ENCODE measurements at regions not wholly inside any gene's neighbourhood (a gene's known extent, or its start where the extent isn't known, plus 50 kb on each side); places are given as distances from the start of the nearest gene placed in this dataset.
"Not testable (repeated sequence)": the region's sequence is repeated elsewhere in the genome, so short reads cannot be mapped to it uniquely, and the experiment has no call there.

GRCh38 chr3:22013641-22014040, 262.6 kb upstream of the ZNF385D start:
- Histone ChIP-seq H3K4me2 (ENCODE audit: low read length) (no peak overlapping the region), H2AFZ (ENCODE audit: low read length) (no peak overlapping the region), H3K79me2 (ENCODE audit: insufficient read depth, low read length) (no peaks in the 10 kb centered on the region), H4K20me1 (ENCODE audit: insufficient read depth, low read length) (no peaks in the 10 kb centered on the region), H3K9ac (ENCODE audit: low read length) (no peak overlapping the region), H3K9me2 (ENCODE audit: low read depth, low read length) (no peaks in the 10 kb centered on the region), H3K36me3 (ENCODE audit: insufficient read depth, low read length) (no peaks in the 10 kb centered on the region), H3K4me3 (ENCODE audit: low read depth, low read length, poor library complexity, severe bottlenecking) (no peak overlapping the region), H3F3A (ENCODE audit: insufficient read depth, low read length) (no peaks in the 10 kb centered on the region), H3K4me1 (ENCODE audit: insufficient read depth, low read length, severe bottlenecking) (no peaks in the 10 kb centered on the region), H3K9me3 (ENCODE audit: low read length) (no peaks in the 10 kb centered on the region), H3K27ac (ENCODE audit: low read depth, low read length, poor library complexity, severe bottlenecking) (no peak overlapping the region), H3K27me3 (ENCODE audit: insufficient read depth, low read length) (no peaks in the 10 kb centered on the region)
- TF ChIP-seq CTCF (IDR thresholded peaks at IDR 0.05; ENCODE audit: low read length) (no peak), EZH2 (IDR thresholded peaks at IDR 0.05; ENCODE audit: borderline replicate concordance, low read length) (no peak)

- Histone ChIP-seq H3K27ac (ENCODE audit: low read depth, low read length, poor library complexity, severe bottlenecking) (no peak overlapping the region), H3K9ac (ENCODE audit: low read length) (no peak overlapping the region), H3K4me2 (ENCODE audit: low read length) (no peak overlapping the region), H3F3A (ENCODE audit: insufficient read depth, low read length) (no peaks in the 10 kb centered on the region), H3K9me2 (ENCODE audit: low read depth, low read length) (no peaks in the 10 kb centered on the region), H3K79me2 (ENCODE audit: insufficient read depth, low read length) (no peaks in the 10 kb centered on the region), H3K9me3 (ENCODE audit: low read length) (no peaks in the 10 kb centered on the region), H3K27me3 (ENCODE audit: insufficient read depth, low read length) (no peaks in the 10 kb centered on the region), H3K4me3 (ENCODE audit: low read depth, low read length, poor library complexity, severe bottlenecking) (no peak overlapping the region), H4K20me1 (ENCODE audit: insufficient read depth, low read length) (no peaks in the 10 kb centered on the region), H3K4me1 (ENCODE audit: insufficient read depth, low read length, severe bottlenecking) (no peaks in the 10 kb centered on the region), H3K36me3 (ENCODE audit: insufficient read depth, low read length) (no peaks in the 10 kb centered on the region), H2AFZ (ENCODE audit: low read length) (no peak overlapping the region)
- TF ChIP-seq EZH2 (IDR thresholded peaks at IDR 0.05; ENCODE audit: borderline replicate concordance, low read length): no peak
- no peak for TF ChIP-seq CTCF (IDR thresholded peaks at IDR 0.05; ENCODE audit: low read length)
Measured at GRCh38 chr3:22016197-22016596, 265.2 kb upstream of the ZNF385D start.

- not testable (repeated sequence) for H3K4me2 ChIP-seq (ENCODE audit: low read length); H4K20me1 ChIP-seq (ENCODE audit: insufficient read depth, low read length); H3K36me3 ChIP-seq (ENCODE audit: insufficient read depth, low read length); H3F3A ChIP-seq (ENCODE audit: insufficient read depth, low read length); H3K4me3 ChIP-seq (ENCODE audit: low read depth, low read length, poor library complexity, severe bottlenecking); H3K27me3 ChIP-seq (ENCODE audit: insufficient read depth, low read length); H3K9me2 ChIP-seq (ENCODE audit: low read depth, low read length); H2AFZ ChIP-seq (ENCODE audit: low read length); H3K9me3 ChIP-seq (ENCODE audit: low read length); H3K79me2 ChIP-seq (ENCODE audit: insufficient read depth, low read length); H3K9ac ChIP-seq (ENCODE audit: low read length); H3K27ac ChIP-seq (ENCODE audit: low read depth, low read length, poor library complexity, severe bottlenecking); H3K4me1 ChIP-seq (ENCODE audit: insufficient read depth, low read length, severe bottlenecking)
Measured at GRCh38 chr3:22024638-22025037, 273.6 kb upstream of the ZNF385D start.

- H3K9me3 ChIP-seq (ENCODE audit: low read length): no peaks in the 10 kb centered on the region
- H3K27ac ChIP-seq (ENCODE audit: low read depth, low read length, poor library complexity, severe bottlenecking): no peak overlapping the region
- no peaks in the 10 kb centered on the region for H3K27me3 ChIP-seq (ENCODE audit: insufficient read depth, low read length)
- no peak overlapping the region for H3K4me2 ChIP-seq (ENCODE audit: low read length)
- no peak overlapping the region for H2AFZ ChIP-seq (ENCODE audit: low read length)
- no peaks in the 10 kb centered on the region for H3K9me2 ChIP-seq (ENCODE audit: low read depth, low read length)
- H4K20me1 ChIP-seq (ENCODE audit: insufficient read depth, low read length): no peaks in the 10 kb centered on the region
- H3K4me1 ChIP-seq (ENCODE audit: insufficient read depth, low read length, severe bottlenecking): no peaks in the 10 kb centered on the region
- no peaks in the 10 kb centered on the region for H3K79me2 ChIP-seq (ENCODE audit: insufficient read depth, low read length)
- H3K36me3 ChIP-seq (ENCODE audit: insufficient read depth, low read length): no peaks in the 10 kb centered on the region
- no peak overlapping the region for H3K4me3 ChIP-seq (ENCODE audit: low read depth, low read length, poor library complexity, severe bottlenecking)
- TF ChIP-seq CTCF (IDR thresholded peaks at IDR 0.05; ENCODE audit: low read length): no peak
- no peak for TF ChIP-seq EZH2 (IDR thresholded peaks at IDR 0.05; ENCODE audit: borderline replicate concordance, low read length)
- no peaks in the 10 kb centered on the region for H3F3A ChIP-seq (ENCODE audit: insufficient read depth, low read length)
- no peak overlapping the region for H3K9ac ChIP-seq (ENCODE audit: low read length)
Measured at GRCh38 chr3:22029480-22029879, 278.5 kb upstream of the ZNF385D start.
